ENCODE measurements at regions not wholly inside any gene's neighbourhood (a gene's known extent, or its start where the extent isn't known, plus 50 kb on each side); places are given as distances from the start of the nearest gene placed in this dataset.

- TF ChIP-seq CTCF (conservative IDR thresholded peaks at IDR 0.05) (no peak), ZFX (IDR thresholded peaks at IDR 0.05) (no peak)
- no peak overlapping the region for H3K27ac ChIP-seq
Measured at GRCh38 chr14:40576880-40577478, 1029.7 kb upstream of the LRFN5 start.

- H3K27ac ChIP-seq = no peak overlapping the region
- no peak for TF ChIP-seq ZFX (IDR thresholded peaks at IDR 0.05)
- TF ChIP-seq CTCF (conservative IDR thresholded peaks at IDR 0.05) = no peak
Measured at GRCh38 chr14:40574780-40575179, 1031.9 kb upstream of the LRFN5 start.

- no peak overlapping the region for H3K27ac ChIP-seq
- TF ChIP-seq ZFX (IDR thresholded peaks at IDR 0.05) (no peak), CTCF (conservative IDR thresholded peaks at IDR 0.05) (no peak)
Measured at GRCh38 chr14:40525314-40525713, 1081.4 kb upstream of the LRFN5 start.

GRCh38 chr14:40523123-40523522 lies 1083.6 kb upstream of the LRFN5 start:
- H3K27ac ChIP-seq = no peak overlapping the region
- TF ChIP-seq CTCF (conservative IDR thresholded peaks at IDR 0.05) (no peak), ZFX (IDR thresholded peaks at IDR 0.05) (no peak)

- no peak for TF ChIP-seq ZFX (IDR thresholded peaks at IDR 0.05)
- TF ChIP-seq CTCF (conservative IDR thresholded peaks at IDR 0.05) = peak; percentile 19
Measured at GRCh38 chr14:40494483-40494882, 1062.2 kb upstream of the FBXO33 start.

GRCh38 chr14:40487824-40488223 lies 1055.6 kb upstream of the FBXO33 start:
- H3K27ac ChIP-seq = no peak overlapping the region
- no peak for TF ChIP-seq ZFX (IDR thresholded peaks at IDR 0.05)
- TF ChIP-seq CTCF (conservative IDR thresholded peaks at IDR 0.05) = no peak

More at GRCh38 chr14:40494483-40494882, 1062.2 kb upstream of the FBXO33 start:
- H3K27ac ChIP-seq = no peak overlapping the region

GRCh38 chr14:40485688-40486087 lies 1053.5 kb upstream of the FBXO33 start:
- H3K27ac ChIP-seq = no peak overlapping the region
- no peak for TF ChIP-seq ZFX (IDR thresholded peaks at IDR 0.05)
- TF ChIP-seq CTCF (conservative IDR thresholded peaks at IDR 0.05) = no peak

Data from C4-2B (cell line).